Fibroblast of skin of left biceps (primary cell): ENCODE measurements at regions not wholly inside any gene's neighbourhood (a gene's known extent, or its start where the extent isn't known, plus 50 kb on each side); places are given as distances from the start of the nearest gene placed in this dataset.
"Not testable (repeated sequence)": the region's sequence is repeated elsewhere in the genome, so short reads cannot be mapped to it uniquely, and the experiment has no call there.

Experiments
- DNase-seq, 2 experiments: peaks; one replicate each; pipeline ENCODE4 v3.0.0-alpha.2; 2013; ENCODE audit warnings: low read depth in 2 of 2

- DNase-seq = no peak
Observed at GRCh38 chrX:121858867-121859647, 811.6 kb downstream of the GLUD2 start.

GRCh38 chrX:121863976-121864375 is 816.6 kb downstream of the GLUD2 start:
- no peak for DNase-seq

GRCh38 chrX:121864561-121864960 is 817.2 kb downstream of the GLUD2 start:
- no peak for DNase-seq

GRCh38 chrX:121869876-121870477 is 822.6 kb downstream of the GLUD2 start:
- no peak for DNase-seq

GRCh38 chrX:121871122-121871521 is 823.7 kb downstream of the GLUD2 start:
- no peak for DNase-seq

GRCh38 chrX:121876305-121876704 is 828.9 kb downstream of the GLUD2 start:
- DNase-seq = peak; percentile 59 to 65

GRCh38 chrX:121877337-121877736 is 829.9 kb downstream of the GLUD2 start:
- DNase-seq = not testable (repeated sequence)

- no peak for DNase-seq
Observed at GRCh38 chrX:121886557-121886956, 839.1 kb downstream of the GLUD2 start.

- no peak for DNase-seq
Observed at GRCh38 chrX:121894756-121895155, 847.3 kb downstream of the GLUD2 start.

GRCh38 chrX:121902463-121902862 is 855.1 kb downstream of the GLUD2 start:
- no peak for DNase-seq

GRCh38 chrX:121903961-121904360 is 856.6 kb downstream of the GLUD2 start:
- DNase-seq = no peak

- no peak for DNase-seq
Observed at GRCh38 chrX:121921258-121921657, 873.8 kb downstream of the GLUD2 start.

- no peak for DNase-seq
Observed at GRCh38 chrX:121931567-121931966, 884.2 kb downstream of the GLUD2 start.

GRCh38 chrX:121932688-121933087 is 885.3 kb downstream of the GLUD2 start:
- DNase-seq = no peak

GRCh38 chrX:121949041-121949760 is 901.8 kb downstream of the GLUD2 start:
- peak; percentile 6 to 11 for DNase-seq

- no peak for DNase-seq
Observed at GRCh38 chrX:121958886-121959285, 911.5 kb downstream of the GLUD2 start.

- DNase-seq = no peak
Observed at GRCh38 chrX:121975671-121976070, 928.3 kb downstream of the GLUD2 start.

- DNase-seq = peak; percentile 45
Observed at GRCh38 chrX:121987163-121987562, 939.8 kb downstream of the GLUD2 start.

- DNase-seq = no peak
Observed at GRCh38 chrX:121987835-121988234, 940.4 kb downstream of the GLUD2 start.

- DNase-seq = no peak
Observed at GRCh38 chrX:122004127-122004526, 956.7 kb downstream of the GLUD2 start.

GRCh38 chrX:122026665-122027064 is 979.3 kb downstream of the GLUD2 start:
- no peak for DNase-seq

- DNase-seq = no peak
Observed at GRCh38 chrX:122046226-122046625, 998.8 kb downstream of the GLUD2 start.

- no peak for DNase-seq
Observed at GRCh38 chrX:122046815-122047214, 999.4 kb downstream of the GLUD2 start.
